Ammon's horn (tissue), 1 donor: ENCODE measurements at regions not wholly inside any gene's neighbourhood (a gene's known extent, or its start where the extent isn't known, plus 50 kb on each side); places are given as distances from the start of the nearest gene placed in this dataset.

ENCODE experiments used
- DNase-seq: peaks from one replicate; pipeline ENCODE4 v3.0.0-alpha.2; 2016; ENCODE audit warnings: low spot score

- DNase-seq, result no peak
Measured at GRCh38 chr6:170232186-170233002, 58.5 kb downstream of the DLL1 start.

DNA sequence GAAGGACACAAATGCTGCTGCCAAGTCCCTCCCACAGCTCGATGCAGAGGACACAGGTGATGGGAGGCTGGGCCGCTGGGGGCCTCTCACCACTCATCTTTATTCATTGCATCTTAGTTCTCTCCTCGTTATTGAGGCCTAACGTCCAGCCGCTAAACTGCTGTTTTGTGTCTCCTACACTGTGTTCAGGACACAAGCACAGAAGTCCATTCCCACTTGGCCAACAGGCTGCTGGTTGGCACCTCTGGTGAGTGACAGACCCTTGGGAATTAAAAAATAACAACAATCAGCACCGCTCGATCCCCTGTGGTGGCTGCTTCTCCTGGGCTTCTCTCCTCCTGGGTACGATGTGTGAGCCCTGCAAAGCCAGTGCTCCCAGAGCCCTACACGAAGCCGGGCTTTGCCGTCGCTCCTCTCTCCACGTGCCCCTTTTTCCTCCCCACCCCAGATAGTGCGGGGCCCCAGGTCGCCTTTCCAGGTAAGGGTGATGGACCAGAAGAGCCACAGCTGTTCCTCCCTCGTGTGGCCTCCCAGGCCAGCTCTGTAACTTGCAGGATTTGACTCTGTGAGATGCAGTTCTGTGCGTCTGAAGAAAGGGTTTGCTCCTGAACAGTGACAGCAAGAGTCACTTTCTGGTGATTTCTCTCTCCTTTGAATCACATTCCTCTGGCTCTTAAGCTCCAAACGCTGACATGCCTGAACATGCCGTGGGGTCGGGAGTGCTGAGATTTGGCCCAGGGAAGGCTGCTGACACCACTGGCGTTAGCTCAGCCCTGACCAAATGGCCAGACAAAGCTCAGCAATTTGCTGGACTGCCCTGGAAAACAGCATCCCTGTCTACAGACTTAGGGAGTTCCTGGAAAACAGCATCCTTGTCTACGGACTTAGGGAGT lies 59.3 kb downstream of the DLL1 start:
- no peak for DNase-seq

DNA sequence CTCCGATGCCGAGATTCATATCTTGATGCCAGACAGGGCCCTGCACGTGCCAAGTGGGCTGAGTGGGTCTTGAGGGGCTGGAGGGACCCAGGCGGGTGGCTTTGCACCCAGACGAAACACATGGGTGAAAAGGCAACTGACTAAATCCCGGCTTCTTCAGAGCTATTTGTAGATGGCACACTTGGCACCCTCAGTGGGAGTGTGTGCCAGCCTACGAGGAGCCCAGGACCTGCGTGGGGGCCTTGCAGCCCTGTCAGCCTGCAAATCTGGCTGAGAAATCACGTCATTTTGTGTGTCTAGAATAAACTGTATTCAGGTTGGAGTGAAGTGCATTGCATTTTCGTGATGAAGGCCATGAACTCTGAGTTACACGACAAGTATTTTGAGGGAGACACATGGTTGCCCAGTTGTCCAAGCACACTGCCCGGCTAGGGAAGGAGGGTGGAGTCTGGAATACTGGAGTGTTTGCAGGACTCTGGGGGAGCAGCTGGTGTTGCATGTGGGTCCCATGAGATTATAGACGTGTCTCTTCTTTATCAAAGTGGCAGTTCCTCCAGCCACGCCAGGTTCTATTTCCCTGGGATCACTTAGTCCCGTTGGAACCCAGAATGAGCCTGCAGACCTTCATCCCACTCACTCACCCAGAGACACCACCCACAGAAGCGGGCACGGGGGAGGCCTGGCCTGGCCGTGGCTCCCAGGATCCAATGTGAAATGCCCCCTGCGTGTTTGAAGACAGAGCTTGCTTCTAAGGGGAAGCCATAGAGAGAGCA lies 60.2 kb downstream of the DLL1 start:
- no peak for DNase-seq

DNA sequence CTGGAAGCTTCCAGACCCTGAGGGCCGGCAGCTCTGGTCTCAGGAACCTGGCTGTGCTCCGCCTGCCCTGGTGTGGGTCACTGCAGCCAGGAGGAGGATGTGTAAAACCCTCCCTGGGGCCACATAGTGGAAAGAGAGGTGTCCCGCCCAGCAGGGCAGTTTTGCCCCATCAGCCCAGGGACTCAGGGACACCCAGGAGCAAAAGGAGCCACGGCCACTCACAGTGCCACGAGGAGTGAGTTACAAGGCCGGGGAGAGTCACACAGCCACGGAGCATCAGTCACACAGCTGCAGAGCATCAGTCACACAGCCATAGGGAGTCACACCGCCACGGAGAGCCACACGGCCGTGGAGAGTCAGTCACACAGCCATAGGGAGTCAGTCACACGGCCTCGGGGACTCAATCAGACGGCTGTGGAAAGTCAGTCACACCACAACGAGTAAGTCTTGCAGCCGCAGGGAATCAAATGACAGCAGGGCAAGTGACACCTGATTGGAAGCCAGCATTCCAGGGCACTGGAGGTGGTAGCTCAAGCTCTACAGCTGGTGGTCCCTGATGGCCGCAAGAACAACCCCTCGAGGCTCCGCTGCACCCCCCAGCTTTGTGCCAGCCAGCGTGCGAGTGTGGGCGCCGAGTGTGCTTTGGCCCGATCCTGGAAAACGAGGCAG lies 60.9 kb downstream of the DLL1 start:
- DNase-seq, result no peak

- DNase-seq, result no peak
Measured at GRCh38 chr6:170229396-170229795, 61.5 kb downstream of the DLL1 start.

DNA sequence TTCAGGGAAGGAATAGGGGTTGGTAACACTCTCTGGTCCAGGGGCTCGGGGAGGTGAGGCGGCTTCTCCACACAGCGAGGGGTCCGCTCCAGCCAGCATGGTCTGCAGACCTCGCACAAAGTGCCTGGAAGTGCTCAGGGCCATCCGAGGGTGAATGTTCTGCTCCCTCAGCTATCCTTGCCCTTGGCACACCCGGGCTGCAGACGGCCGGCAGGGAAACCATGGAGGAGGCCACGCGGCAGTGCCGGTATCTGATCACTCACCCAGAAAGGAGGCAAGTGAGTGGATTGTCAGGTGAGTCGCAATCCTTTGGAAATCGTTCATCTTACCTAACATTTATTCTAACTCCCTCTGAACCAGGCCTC lies 62.0 kb downstream of the DLL1 start:
- no peak for DNase-seq

- no peak for DNase-seq
Measured at GRCh38 chr6:170227996-170228945, 62.6 kb downstream of the DLL1 start.

DNA sequence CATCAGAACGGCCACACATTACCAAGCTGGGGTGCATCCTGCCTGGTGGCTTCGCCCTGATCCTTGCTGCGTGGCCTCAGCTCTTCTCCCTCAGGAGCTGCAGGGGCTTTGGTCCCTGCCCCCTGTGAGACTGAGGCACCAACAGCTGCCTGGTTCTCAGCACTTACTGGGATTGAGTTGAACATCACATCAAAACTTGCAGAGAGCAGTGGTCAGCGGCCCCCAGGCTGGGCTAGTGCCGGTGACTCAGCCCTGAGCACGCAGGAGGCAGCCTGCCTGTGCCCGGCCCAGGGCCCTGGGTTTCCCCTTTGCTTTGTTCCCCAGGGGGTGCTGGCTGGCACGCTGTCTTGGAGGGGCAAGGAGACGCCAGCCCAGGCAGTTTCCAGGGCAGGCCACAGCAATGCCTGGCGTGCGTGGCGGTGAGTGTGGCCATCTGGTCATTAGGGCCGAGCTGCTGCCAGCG lies 63.3 kb downstream of the DLL1 start:
- DNase-seq, result peak; percentile 40

DNA sequence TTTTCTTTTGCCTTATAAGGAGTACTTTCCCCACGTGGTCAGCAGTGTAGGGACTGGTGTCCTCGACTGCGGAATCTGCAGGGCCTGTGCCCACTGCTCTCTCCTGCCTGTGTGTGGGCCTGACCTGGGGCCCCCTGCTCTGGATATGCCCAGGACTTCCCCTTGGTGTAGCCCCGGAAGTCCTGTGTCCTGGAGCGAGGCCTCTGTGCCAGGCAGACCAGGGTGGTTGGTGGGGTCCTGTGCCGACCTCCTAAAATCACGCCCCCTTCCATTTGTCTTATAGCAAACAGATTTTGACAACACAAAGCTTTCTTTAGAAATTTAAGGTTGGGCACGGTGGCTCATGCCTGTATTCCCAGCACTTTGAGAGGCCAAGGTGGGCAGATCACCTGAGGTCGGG lies 64.2 kb downstream of the DLL1 start:
- DNase-seq, result no peak

- no peak for DNase-seq
Measured at GRCh38 chr6:170225852-170226417, 64.9 kb downstream of the DLL1 start.

DNA sequence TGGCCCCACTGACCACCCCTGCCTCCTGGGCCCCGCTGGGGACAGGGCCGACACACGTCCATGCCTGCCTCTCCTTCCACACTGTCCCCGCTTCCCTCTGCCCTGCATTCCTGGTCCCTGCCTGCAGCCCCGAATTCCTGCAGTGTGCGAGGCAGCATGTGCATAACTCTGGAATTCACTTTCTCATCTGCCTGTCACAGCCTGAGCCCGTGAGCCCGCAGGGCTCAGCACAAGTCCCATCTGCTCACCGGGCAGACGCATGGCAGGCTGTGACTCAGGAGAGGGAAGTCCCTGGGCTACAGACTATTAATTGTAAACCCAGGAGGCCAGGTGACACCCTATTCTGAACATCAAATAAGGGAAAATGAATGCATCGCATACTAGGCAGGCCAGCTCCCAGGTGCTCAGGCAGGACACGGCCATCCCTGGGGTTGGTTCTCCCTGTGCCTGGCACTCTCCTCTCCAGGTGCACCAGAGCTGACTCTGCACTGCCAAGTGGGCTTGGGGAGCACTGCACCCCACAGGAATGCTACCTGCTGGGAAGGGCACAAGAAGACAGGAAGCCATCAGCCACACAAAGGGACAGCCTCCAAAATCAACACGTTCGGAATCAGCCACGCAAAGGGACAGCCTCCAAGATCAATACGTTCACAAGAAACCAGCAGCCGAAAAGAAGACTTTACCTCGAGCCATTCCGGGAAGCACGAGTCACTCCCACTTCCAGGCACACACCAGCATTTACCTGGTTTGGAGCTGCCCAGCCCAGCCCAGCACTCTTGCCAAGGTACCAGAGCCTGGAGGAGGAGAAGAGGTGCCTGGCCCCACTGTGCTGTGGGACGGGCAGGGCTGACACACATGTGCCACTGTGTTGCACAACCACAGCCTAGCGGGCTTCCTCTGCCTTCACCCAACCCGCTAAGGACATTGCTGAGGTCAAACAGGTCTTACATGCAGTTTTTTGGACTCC lies 65.9 kb downstream of the DLL1 start:
- no peak for DNase-seq

GRCh38 chr6:170223718-170224693 lies 66.9 kb downstream of the DLL1 start:
- DNase-seq, result no peak

GRCh38 chr6:170222498-170223471 lies 68.1 kb downstream of the DLL1 start:
- no peak for DNase-seq

GRCh38 chr6:170221753-170222400 lies 69.0 kb downstream of the DLL1 start:
- DNase-seq, result no peak

DNA sequence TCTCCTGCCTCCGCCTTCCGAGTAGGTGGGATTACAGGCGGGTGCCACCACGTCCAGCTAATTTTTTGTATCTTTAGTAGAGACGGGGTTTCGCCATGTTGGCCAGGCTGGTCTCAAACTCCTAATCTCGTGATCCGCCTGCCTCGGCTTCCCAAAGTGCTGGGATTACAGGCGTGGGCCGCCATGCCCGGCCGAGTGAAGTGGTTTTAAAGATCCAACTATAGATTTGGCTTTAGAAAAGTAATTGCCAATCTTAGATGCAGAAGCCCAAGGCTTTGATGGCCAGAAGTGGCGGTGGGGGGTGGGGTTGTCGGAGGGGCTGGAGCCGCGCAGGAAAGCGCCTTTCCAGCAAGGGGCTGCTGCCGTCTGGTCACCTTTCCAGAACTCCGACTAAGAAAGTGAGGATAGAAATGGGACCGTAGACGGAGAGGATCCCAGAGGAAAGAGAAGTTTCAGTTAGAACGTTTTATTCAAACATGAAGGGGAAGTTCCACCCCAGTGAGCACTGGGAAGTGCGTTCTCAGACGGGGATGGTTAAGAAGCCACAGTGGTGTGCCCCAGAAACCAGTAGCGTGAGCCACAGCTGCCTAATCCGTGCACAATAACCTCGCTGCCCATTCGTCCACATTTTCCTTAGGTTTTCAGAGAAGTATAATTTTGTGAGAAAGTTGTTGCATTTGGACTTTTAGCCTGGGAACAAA lies 69.7 kb downstream of the DLL1 start:
- no peak for DNase-seq
